ENCODE measurements at regions not wholly inside any gene's neighbourhood (a gene's known extent, or its start where the extent isn't known, plus 50 kb on each side); places are given as distances from the start of the nearest gene placed in this dataset.

- Histone ChIP-seq H3K36me3 (no peaks in the 10 kb centered on the region), H3K27ac (no peak overlapping the region), H3K9me3 (no peaks in the 10 kb centered on the region), H3K27me3 (no peaks in the 10 kb centered on the region), H3K4me3 (no peak overlapping the region), H3K4me1 (no peaks in the 10 kb centered on the region)
- peak in 1 of 4 donors; percentile 84 for ATAC-seq
- DNase-seq: no peak
- 13% methylated on average over 1 of the region's 1 CpG for WGBS (ENCODE audit: insufficient coverage, low coverage, low lambda C conversion rate, missing lambda C conversion rate)
- intact Hi-C loops (cut with DNase I): no loop called here
- TF ChIP-seq, protein P1, sequence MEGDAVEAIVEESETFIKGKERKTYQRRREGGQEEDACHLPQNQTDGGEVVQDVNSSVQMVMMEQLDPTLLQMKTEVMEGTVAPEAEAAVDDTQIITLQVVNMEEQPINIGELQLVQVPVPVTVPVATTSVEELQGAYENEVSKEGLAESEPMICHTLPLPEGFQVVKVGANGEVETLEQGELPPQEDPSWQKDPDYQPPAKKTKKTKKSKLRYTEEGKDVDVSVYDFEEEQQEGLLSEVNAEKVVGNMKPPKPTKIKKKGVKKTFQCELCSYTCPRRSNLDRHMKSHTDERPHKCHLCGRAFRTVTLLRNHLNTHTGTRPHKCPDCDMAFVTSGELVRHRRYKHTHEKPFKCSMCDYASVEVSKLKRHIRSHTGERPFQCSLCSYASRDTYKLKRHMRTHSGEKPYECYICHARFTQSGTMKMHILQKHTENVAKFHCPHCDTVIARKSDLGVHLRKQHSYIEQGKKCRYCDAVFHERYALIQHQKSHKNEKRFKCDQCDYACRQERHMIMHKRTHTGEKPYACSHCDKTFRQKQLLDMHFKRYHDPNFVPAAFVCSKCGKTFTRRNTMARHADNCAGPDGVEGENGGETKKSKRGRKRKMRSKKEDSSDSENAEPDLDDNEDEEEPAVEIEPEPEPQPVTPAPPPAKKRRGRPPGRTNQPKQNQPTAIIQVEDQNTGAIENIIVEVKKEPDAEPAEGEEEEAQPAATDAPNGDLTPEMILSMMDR (IDR thresholded peaks at IDR 0.05): no peak
- TF ChIP-seq POLR2A (IDR thresholded peaks at IDR 0.05): no peak
Observed at GRCh38 chr14:81936902-81937301, 403.2 kb upstream of the SEL1L start.

DNA sequence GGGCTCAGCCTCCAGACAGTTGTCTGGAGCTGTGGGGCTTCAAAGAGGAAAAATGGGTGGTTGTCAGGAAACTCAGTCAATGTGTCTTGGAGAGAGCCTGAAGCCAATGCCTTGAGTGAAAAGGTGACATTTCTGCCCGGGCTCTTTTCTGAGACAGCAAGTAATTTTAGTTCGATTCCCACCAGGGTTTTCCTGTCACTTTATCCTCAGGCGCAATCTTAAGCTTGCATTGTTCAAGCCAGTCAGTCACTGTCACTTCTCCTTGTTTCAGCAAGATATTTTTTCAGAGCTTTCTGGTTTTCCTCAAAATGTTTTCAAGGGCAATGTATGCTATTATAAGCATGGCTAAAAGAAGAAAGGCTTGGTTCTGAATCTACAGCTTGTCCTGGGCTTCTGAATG is 404.7 kb upstream of the SEL1L start:
- ATAC-seq (no peak), DNase-seq (no peak)
- WGBS (ENCODE audit: insufficient coverage, low coverage, low lambda C conversion rate, missing lambda C conversion rate): 52% methylated on average over 3 of the region's 3 CpGs
- Histone ChIP-seq H3K4me3 (no peak overlapping the region), H3K4me1 (no peaks in the 10 kb centered on the region), H3K27ac (no peak overlapping the region), H3K9me3 (no peaks in the 10 kb centered on the region), H3K27me3 (no peaks in the 10 kb centered on the region), H3K36me3 (no peaks in the 10 kb centered on the region)
- intact Hi-C loops (cut with DNase I): no loop called here
- no peak for TF ChIP-seq POLR2A (IDR thresholded peaks at IDR 0.05)
- TF ChIP-seq, protein P1 (IDR thresholded peaks at IDR 0.05): no peak

DNA sequence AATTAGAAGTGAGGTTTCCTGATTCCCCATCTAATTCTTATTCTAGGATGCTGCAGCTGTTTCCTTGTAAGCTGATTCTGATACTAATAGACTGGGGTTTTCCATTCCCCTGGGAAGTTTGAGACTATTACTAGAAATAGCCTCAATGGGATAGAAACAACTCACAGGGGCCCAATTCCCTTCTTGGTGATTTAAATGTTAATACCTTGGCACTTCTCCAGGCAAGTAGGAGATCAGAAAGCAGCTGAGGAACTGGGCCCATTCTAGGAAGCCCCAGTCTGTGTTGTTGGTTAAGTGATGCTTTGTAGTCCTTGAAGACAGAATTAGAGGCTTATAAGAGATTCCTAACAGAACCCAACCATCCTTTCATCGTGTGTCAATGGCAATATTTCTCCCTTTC is 407.0 kb upstream of the SEL1L start:
- H3K4me1 ChIP-seq: no peaks in the 10 kb centered on the region
- H3K9me3 ChIP-seq: no peaks in the 10 kb centered on the region
- H3K27ac ChIP-seq: no peak overlapping the region
- no peak overlapping the region for H3K4me3 ChIP-seq
- intact Hi-C loops (cut with DNase I): no loop called here
- no peak for DNase-seq
- H3K36me3 ChIP-seq: no peaks in the 10 kb centered on the region
- no peak for ATAC-seq
- TF ChIP-seq POLR2A (IDR thresholded peaks at IDR 0.05): no peak
- TF ChIP-seq, protein P1 (IDR thresholded peaks at IDR 0.05): no peak
- no peaks in the 10 kb centered on the region for H3K27me3 ChIP-seq
- 42% methylated on average over 1 of the region's 1 CpG for WGBS (ENCODE audit: insufficient coverage, low coverage, low lambda C conversion rate, missing lambda C conversion rate)

GRCh38 chr14:81942071-81942470 is 408.4 kb upstream of the SEL1L start:
- Histone ChIP-seq H3K4me3 (no peak overlapping the region), H3K27me3 (no peaks in the 10 kb centered on the region), H3K9me3 (no peaks in the 10 kb centered on the region), H3K4me1 (no peaks in the 10 kb centered on the region), H3K36me3 (no peaks in the 10 kb centered on the region), H3K27ac (no peak overlapping the region)
- DNase-seq (no peak), ATAC-seq (no peak)
- TF ChIP-seq, protein P1 (IDR thresholded peaks at IDR 0.05): no peak
- no peak for TF ChIP-seq POLR2A (IDR thresholded peaks at IDR 0.05)
- intact Hi-C loops (cut with DNase I): no loop called here

DNA sequence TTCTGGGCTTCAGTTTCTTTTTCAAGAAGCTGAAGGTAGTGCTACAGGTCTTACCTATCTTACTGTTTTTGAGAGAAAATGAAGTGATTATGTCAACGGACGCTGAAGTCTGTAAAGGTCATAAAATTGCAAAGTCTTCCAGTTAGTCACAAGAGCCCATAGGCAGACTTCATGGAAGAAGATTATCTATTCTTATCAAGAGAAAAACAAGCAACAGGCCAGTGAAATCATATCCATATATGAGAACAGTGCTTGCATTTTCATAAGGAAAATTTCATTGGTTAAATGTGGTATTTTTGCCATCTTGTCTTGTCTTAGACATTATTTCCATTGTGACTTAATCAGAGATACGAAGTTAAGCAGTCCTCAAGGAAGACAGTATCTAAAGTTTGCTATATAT is 412.7 kb upstream of the SEL1L start:
- H3K36me3 ChIP-seq: no peaks in the 10 kb centered on the region
- no peak for DNase-seq
- H3K4me1 ChIP-seq: no peaks in the 10 kb centered on the region
- H3K27me3 ChIP-seq: no peaks in the 10 kb centered on the region
- TF ChIP-seq, protein P1 (IDR thresholded peaks at IDR 0.05): no peak
- no peak for TF ChIP-seq POLR2A (IDR thresholded peaks at IDR 0.05)
- ATAC-seq: no peak
- H3K9me3 ChIP-seq: no peaks in the 10 kb centered on the region
- 62% methylated on average over 3 of the region's 3 CpGs for WGBS (ENCODE audit: insufficient coverage, low coverage, low lambda C conversion rate, missing lambda C conversion rate)
- intact Hi-C loops (cut with DNase I): no loop called here
- H3K27ac ChIP-seq: no peak overlapping the region
- H3K4me3 ChIP-seq: no peak overlapping the region
